VCaP (cell line): ENCODE measurements at regions not wholly inside any gene's neighbourhood (a gene's known extent, or its start where the extent isn't known, plus 50 kb on each side); places are given as distances from the start of the nearest gene placed in this dataset.

Experiments used
- H3K27ac ChIP-seq: fragments of 450-650 bp; 2 replicates; pipeline ENCODE4 v1.5.1; 2017
- CTCF ChIP-seq: fragments of 450-650 bp; conservative IDR thresholded peaks from 2 replicates; pipeline ENCODE4 v1.5.1; 2017; ENCODE audit warnings: mild to moderate bottlenecking, moderate library complexity

GRCh38 chr1:201666102-201666501, 127.2 kb downstream of the NAV1 start:
- no peak for TF ChIP-seq CTCF
- H3K27ac ChIP-seq: no peak overlapping the region

- TF ChIP-seq CTCF: no peak
- no peak overlapping the region for H3K27ac ChIP-seq
These were observed 127.7 kb downstream of the NAV1 start for GRCh38 chr1:201666645-201667044.

- no peak for TF ChIP-seq CTCF
- H3K27ac ChIP-seq: no peak overlapping the region
These were observed 128.6 kb downstream of the NAV1 start for GRCh38 chr1:201667479-201667878.

GRCh38 chr1:201670517-201670916, 131.6 kb downstream of the NAV1 start:
- TF ChIP-seq CTCF: no peak

GRCh38 chr1:201672685-201673084, 133.8 kb downstream of the NAV1 start:
- no peak overlapping the region for H3K27ac ChIP-seq
- no peak for TF ChIP-seq CTCF

More at GRCh38 chr1:201670517-201670916, 131.6 kb downstream of the NAV1 start:
- no peak overlapping the region for H3K27ac ChIP-seq

- TF ChIP-seq CTCF: no peak
- no peak overlapping the region for H3K27ac ChIP-seq
These were observed 134.2 kb downstream of the NAV1 start for GRCh38 chr1:201673093-201673492.

GRCh38 chr1:201673915-201674314, 135.0 kb downstream of the NAV1 start:
- no peak for TF ChIP-seq CTCF
- no peak overlapping the region for H3K27ac ChIP-seq

GRCh38 chr1:201675143-201675542, 136.2 kb downstream of the NAV1 start:
- TF ChIP-seq CTCF: no peak
- H3K27ac ChIP-seq: no peak overlapping the region
